K562 (cell line): ENCODE measurements at regions not wholly inside any gene's neighbourhood (a gene's known extent, or its start where the extent isn't known, plus 50 kb on each side); places are given as distances from the start of the nearest gene placed in this dataset.

Experiments used
- BCL6 ChIP-seq: fragments of 250-450 bp; sonication (Bioruptor Pico); IDR thresholded peaks from 2 replicates; pipeline ENCODE4 v1.4.0; 2020
- CEBPB ChIP-seq: fragments of 450-650 bp; IDR thresholded peaks from 2 replicates; pipeline ENCODE4 v1.6.1; 2016; ENCODE audit warnings: missing genetic modification characterization, missing compliant biosample characterization
- GATA2 ChIP-seq: sonication (generic); formaldehyde crosslinking; IDR thresholded peaks from 2 replicates; pipeline ENCODE4 v1.4.0; 2020; ENCODE audit warnings: mild to moderate bottlenecking, missing genetic modification reagents
- LEF1 ChIP-seq: fragments of 450-650 bp; IDR thresholded peaks from 2 replicates; pipeline ENCODE4 v1.6.1; 2016; ENCODE audit warnings: mild to moderate bottlenecking
- MLLT1 ChIP-seq, 2 experiments: fragments of 450-650 bp; IDR thresholded peaks; 2 replicates each; pipeline ENCODE4 v1.6.1; 2016
- NFATC3 ChIP-seq: fragments of 450-650 bp; IDR thresholded peaks from 2 replicates; pipeline ENCODE4 v1.6.1; 2017; ENCODE audit warnings: mild to moderate bottlenecking
- TCFL5 ChIP-seq: fragments of 250-450 bp; sonication (Bioruptor Pico); conservative IDR thresholded peaks from 2 replicates; pipeline ENCODE4 v1.6.1; 2021; ENCODE audit warnings: mild to moderate bottlenecking, moderate library complexity, matching md5 sums
- ZKSCAN8 ChIP-seq: fragments of 200-800 bp; sonication (Bioruptor generic); IDR thresholded peaks from 2 replicates; pipeline ENCODE4 v1.6.1; 2016; ENCODE audit warnings: missing genetic modification characterization, missing compliant biosample characterization
- ZMIZ1 ChIP-seq, 2 experiments: fragments of 150-350 bp in 1 of 2; IDR thresholded peaks; 2 replicates each; pipeline ENCODE4 v1.6.1; 2012 to 2016; ENCODE audit warnings: low read depth in 2 of 2, low read length in 2 of 2, mild to moderate bottlenecking in 1 of 2, moderate library complexity in 1 of 2
- ZNF644 ChIP-seq: fragments of 200-800 bp; sonication (Bioruptor generic); IDR thresholded peaks from 2 replicates; pipeline ENCODE4 v1.6.1; 2016; ENCODE audit warnings: low read depth, missing genetic modification characterization, missing compliant biosample characterization
- ZNF668 ChIP-seq: fragments of 250-450 bp; sonication (Bioruptor Pico); IDR thresholded peaks from 2 replicates; pipeline ENCODE4 v1.8.0; 2022; ENCODE audit warnings: mild to moderate bottlenecking, inconsistent platforms
- ZNF707 ChIP-seq: fragments of 250-450 bp; sonication (Bioruptor Pico); conservative IDR thresholded peaks from 2 replicates; pipeline ENCODE4 v1.8.0; 2022; ENCODE audit warnings: inconsistent platforms, mild to moderate bottlenecking, moderate library complexity
- TF ChIP-seq, protein P1 (sequence below): sonication (generic); IDR thresholded peaks from 2 replicates; pipeline ENCODE4 v1.6.1; 2016
- TF ChIP-seq, protein P2 (sequence below), 2 experiments: fragments of 450-650 bp; formaldehyde crosslinking in 1 of 2; IDR thresholded peaks; 2 replicates each; pipeline versions ENCODE4 v1.4.0 to v1.6.1; 2014 to 2020; ENCODE audit warnings: mild to moderate bottlenecking in 2 of 2, borderline replicate concordance in 1 of 2, low read depth in 1 of 2

DNA sequence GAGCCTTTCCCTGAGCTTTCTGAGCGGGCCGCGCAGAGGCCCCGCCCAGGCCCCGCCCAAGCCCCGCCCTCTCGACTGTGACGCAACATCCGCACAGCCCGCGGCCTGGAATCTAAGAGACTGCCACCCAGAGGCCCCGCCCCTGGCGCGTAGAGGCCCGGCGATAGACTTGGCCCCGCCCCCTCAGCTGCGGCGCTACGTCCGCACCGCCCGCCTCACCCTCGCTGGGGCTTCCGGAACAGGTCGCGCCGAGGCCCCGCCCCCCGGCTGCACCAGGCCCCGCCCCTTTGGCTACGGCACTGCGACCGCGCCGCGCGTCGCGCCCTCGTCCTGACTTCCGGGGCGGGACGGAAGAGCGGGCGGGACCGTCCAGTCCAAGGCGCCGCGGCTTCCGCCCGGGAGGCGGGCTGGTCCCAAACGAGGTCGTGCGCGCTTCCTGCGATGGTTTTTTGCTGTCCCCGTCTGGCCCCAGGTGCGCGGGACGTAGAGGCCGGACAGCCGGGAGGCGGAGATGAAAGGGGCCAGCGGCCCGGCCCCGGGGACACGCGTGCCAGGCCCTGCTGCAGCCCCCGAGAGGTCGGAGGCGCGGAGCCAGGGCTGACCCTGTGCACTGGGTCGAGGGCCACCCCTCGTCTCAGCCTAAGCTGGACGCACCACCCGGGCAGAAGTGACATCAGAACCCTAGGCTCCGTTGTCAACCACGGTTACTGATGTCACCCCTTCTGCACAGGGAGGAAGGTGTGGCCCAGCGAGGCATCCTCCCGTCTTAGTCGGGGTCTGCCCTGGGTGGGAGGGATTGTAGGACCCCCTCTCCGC, 59.0 kb upstream of the WNT7B start (continued):
- TF ChIP-seq ZMIZ1 (IDR thresholded peaks at IDR 0.05; ENCODE audit: low read depth in 2 of 2, low read length in 2 of 2): no peak
- no peak for TF ChIP-seq BCL6 (CRISPR knock-in tag)
- TF ChIP-seq, protein P1, sequence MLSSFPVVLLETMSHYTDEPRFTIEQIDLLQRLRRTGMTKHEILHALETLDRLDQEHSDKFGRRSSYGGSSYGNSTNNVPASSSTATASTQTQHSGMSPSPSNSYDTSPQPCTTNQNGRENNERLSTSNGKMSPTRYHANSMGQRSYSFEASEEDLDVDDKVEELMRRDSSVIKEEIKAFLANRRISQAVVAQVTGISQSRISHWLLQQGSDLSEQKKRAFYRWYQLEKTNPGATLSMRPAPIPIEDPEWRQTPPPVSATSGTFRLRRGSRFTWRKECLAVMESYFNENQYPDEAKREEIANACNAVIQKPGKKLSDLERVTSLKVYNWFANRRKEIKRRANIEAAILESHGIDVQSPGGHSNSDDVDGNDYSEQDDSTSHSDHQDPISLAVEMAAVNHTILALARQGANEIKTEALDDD: no peak
- TF ChIP-seq TCFL5: no peak
- TF ChIP-seq CEBPB (tag): 0 out of 2 replicates have a peak, but pooled peaks have one; percentile 52
- TF ChIP-seq ZNF644 (tag): no peak
- no peak for TF ChIP-seq ZKSCAN8 (CRISPR knock-in tag)
- no peak for TF ChIP-seq LEF1
- TF ChIP-seq, protein P2, sequence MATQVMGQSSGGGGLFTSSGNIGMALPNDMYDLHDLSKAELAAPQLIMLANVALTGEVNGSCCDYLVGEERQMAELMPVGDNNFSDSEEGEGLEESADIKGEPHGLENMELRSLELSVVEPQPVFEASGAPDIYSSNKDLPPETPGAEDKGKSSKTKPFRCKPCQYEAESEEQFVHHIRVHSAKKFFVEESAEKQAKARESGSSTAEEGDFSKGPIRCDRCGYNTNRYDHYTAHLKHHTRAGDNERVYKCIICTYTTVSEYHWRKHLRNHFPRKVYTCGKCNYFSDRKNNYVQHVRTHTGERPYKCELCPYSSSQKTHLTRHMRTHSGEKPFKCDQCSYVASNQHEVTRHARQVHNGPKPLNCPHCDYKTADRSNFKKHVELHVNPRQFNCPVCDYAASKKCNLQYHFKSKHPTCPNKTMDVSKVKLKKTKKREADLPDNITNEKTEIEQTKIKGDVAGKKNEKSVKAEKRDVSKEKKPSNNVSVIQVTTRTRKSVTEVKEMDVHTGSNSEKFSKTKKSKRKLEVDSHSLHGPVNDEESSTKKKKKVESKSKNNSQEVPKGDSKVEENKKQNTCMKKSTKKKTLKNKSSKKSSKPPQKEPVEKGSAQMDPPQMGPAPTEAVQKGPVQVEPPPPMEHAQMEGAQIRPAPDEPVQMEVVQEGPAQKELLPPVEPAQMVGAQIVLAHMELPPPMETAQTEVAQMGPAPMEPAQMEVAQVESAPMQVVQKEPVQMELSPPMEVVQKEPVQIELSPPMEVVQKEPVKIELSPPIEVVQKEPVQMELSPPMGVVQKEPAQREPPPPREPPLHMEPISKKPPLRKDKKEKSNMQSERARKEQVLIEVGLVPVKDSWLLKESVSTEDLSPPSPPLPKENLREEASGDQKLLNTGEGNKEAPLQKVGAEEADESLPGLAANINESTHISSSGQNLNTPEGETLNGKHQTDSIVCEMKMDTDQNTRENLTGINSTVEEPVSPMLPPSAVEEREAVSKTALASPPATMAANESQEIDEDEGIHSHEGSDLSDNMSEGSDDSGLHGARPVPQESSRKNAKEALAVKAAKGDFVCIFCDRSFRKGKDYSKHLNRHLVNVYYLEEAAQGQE (IDR thresholded peaks at IDR 0.05; ENCODE audit: borderline replicate concordance): no peak
- TF ChIP-seq, protein P2 (CRISPR knock-in tag; IDR thresholded peaks at IDR 0.05; ENCODE audit: low read depth): no peak
- no peak for TF ChIP-seq ZNF707 (CRISPR knock-in tag)
- no peak for TF ChIP-seq ZNF668
- no peak for TF ChIP-seq NFATC3
- no peak for TF ChIP-seq GATA2 (CRISPR knock-in tag)
- no peak for TF ChIP-seq MLLT1 (IDR thresholded peaks at IDR 0.05)
